Bronchial epithelial cell (primary cell): ENCODE measurements at regions not wholly inside any gene's neighbourhood (a gene's known extent, or its start where the extent isn't known, plus 50 kb on each side); places are given as distances from the start of the nearest gene placed in this dataset.

Experiments used
- DNase-seq: peaks from one replicate; pipeline ENCODE4 v3.0.0-alpha.2; 2010; ENCODE audit warnings: low read depth
- FAIRE-seq: peaks from 2 replicates; lab custom pipeline; 2011; peaks lifted over from hg19 to GRCh38; lab: Jason Lieb, UNC
- H3K27me3 ChIP-seq: 2 replicates; pipeline ENCODE4 v1.5.1; 2011; ENCODE audit warnings: low read length; ENCODE audit not compliant: control insufficient read depth, insufficient read depth
- H3K36me3 ChIP-seq: 2 replicates; pipeline ENCODE4 v1.5.1; 2011; ENCODE audit warnings: low read length; ENCODE audit not compliant: control insufficient read depth, insufficient read depth
- H3K4me3 ChIP-seq: 2 replicates; pipeline ENCODE4 v1.5.1; 2011; ENCODE audit warnings: mild to moderate bottlenecking, low read depth, low read length, control low read depth
- CTCF ChIP-seq: IDR thresholded peaks from 2 replicates; pipeline ENCODE4 v1.5.1; 2011; ENCODE audit warnings: mild to moderate bottlenecking, moderate library complexity, low read length, control low read depth, inconsistent platforms; ENCODE audit not compliant: insufficient read depth, severe bottlenecking

GRCh38 chr13:60758637-60759036 is 361.6 kb downstream of the TDRD3 start:
- Histone ChIP-seq H3K4me3 (no peak overlapping the region), H3K36me3 (no peaks in the 10 kb centered on the region), H3K27me3 (no peaks in the 10 kb centered on the region)
- FAIRE-seq: no peak
- TF ChIP-seq CTCF: no peak
- peak; percentile 97 for DNase-seq

GRCh38 chr13:60757501-60758215 is 360.6 kb downstream of the TDRD3 start:
- TF ChIP-seq CTCF: no peak
- no peaks in the 10 kb centered on the region for H3K27me3 ChIP-seq
- FAIRE-seq (no peak), DNase-seq (no peak)
- H3K36me3 ChIP-seq: no peaks in the 10 kb centered on the region
- no peak overlapping the region for H3K4me3 ChIP-seq

- no peaks in the 10 kb centered on the region for H3K36me3 ChIP-seq
- DNase-seq: peak; percentile 78
- no peak overlapping the region for H3K4me3 ChIP-seq
- FAIRE-seq: no peak
- no peak for TF ChIP-seq CTCF
- no peaks in the 10 kb centered on the region for H3K27me3 ChIP-seq
These were observed 359.3 kb downstream of the TDRD3 start for GRCh38 chr13:60756306-60756705.

- Histone ChIP-seq H3K27me3 (no peaks in the 10 kb centered on the region), H3K4me3 (no peak overlapping the region), H3K36me3 (no peaks in the 10 kb centered on the region)
- TF ChIP-seq CTCF: peak; percentile 57
- FAIRE-seq (no peak), DNase-seq (peak; percentile 64)
These were observed 358.6 kb downstream of the TDRD3 start for GRCh38 chr13:60755380-60756163.

- no peak for FAIRE-seq
- H3K4me3 ChIP-seq: no peak overlapping the region
- TF ChIP-seq CTCF: no peak
- H3K27me3 ChIP-seq: no peaks in the 10 kb centered on the region
- no peak for DNase-seq
- no peaks in the 10 kb centered on the region for H3K36me3 ChIP-seq
These were observed 357.4 kb downstream of the TDRD3 start for GRCh38 chr13:60754211-60755090.
